GM19463 (cell line): ENCODE measurements at regions not wholly inside any gene's neighbourhood (a gene's known extent, or its start where the extent isn't known, plus 50 kb on each side); places are given as distances from the start of the nearest gene placed in this dataset.
"Not testable (repeated sequence)": the region's sequence is repeated elsewhere in the genome, so short reads cannot be mapped to it uniquely, and the experiment has no call there.

Source experiments
- ATAC-seq: cut with Tn5 transposase; IDR thresholded peaks from one replicate; pipeline ENCODE4 v1.9.1; 2021; ENCODE audit warnings: mild to moderate bottlenecking, moderate library complexity; ENCODE audit not compliant: unreplicated experiment

DNA sequence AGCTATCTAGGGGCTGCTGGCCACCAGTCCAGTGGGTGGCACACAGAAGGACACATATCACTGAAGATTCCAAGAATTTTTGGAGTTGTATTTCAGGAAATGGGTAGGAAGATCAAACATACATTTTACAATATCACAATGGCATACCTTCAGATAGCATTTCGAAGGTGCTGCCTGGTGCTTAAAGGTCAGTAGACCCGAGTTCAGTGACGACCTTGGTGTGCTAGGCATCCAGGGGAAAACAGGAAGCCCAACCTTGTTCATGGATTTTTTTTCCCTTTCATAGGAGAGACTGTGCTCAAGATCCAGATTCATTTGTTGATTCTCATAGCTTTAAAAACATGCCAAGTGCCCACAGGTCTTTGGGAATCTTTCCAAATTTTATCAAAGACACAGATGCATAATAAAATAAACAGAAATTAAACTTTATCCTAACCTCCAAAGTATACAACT is 51.0 kb upstream of the RCBTB2 start:
- no peak for ATAC-seq

DNA sequence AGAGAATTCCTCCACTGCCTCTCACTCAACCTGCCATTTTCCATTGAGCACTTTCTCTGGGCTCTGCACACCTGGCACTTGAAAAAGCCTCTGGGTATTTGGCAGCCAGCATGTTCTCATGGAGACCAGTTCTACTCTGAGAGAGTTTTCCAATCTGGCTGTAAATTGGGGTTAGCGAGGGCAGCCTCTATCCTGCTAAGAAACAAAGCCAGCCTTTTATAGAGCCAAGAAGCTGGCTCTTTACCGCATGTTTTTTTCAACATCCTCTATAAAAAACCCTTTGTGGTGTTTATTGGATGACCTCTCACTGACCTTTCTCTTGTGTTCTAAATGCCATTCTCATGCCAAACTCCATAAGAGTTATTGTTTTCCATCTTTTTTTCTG is 52.6 kb upstream of the RCBTB2 start:
- no peak for ATAC-seq

DNA sequence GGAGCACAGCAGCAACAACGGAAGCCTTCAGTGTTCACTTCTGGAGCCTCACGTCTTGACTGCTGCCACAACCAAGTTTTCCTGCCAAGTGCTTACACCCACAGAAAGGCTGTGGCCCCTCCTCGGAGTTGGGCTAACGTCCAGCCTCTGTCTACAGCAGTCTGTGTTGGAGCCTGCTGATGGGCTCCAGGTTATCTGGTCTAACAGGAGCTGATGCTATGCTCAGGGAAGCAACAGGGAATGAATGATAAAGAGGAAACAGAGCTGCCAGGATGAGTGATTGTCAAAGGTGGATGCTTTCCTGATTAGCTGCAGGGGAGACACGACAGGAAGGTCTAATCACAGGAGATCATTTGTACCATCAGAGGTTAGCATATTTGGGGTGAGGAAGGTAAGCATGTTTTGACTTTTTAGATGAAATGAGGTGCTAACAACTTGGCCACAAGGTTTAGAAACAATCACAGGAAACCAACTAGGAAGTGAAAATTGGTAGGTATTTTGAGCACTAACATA is 53.8 kb upstream of the RCBTB2 start:
- no peak for ATAC-seq

DNA sequence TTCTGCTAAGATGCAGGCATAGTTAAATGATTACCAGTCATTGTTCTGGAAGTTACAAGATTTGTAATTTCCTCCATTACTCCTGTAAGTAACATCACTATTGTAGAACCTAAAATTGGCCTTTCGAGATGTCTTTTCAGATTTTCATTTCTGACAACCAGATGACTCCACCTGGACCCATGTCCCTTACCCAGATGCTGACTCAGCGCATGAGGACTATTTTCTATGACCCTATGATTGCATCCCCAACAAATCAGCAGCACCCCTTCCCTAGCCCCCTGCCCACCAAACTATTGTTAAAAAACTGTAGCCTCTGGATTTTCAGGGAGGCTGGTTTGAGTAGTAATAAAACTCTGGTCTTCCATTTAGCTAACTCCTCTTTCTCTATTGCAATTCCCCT is 55.2 kb upstream of the RCBTB2 start:
- ATAC-seq, result no peak

DNA sequence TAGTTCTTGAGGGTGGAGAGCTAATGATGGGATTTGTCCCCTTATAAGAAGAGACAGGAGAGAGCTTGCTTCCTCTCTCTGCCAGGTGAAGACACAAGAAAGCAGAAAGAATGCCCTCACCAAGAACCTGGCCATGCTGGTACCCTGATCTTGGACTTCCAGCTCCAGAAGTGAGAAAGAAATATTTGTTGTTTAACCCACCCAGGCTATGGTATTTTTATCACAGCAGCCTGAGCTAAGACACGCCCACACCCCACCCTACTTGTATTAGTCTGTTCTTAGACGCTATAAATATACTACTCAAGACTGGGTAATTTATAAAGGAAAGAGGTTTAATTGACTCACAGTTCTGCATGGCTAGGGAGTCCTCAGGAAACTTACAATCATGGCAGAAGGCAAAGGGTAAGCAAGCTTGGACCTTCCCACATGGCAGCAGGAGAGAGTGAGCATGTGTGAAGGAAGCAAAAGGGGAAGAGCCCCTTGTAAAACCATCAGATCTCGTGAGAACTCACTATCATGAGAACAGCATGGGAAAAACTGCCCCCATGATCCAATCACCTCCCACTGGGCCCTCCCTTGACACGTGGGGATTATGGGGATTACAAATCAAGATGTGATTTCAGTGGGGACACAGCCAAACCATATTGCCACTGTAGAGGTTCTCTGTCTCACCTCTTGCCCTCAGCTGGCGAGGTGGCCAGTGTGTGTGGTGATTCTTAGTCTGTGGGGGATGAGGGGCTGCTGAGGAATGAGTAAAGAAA is 57.4 kb upstream of the RCBTB2 start:
- peak; percentile 21 for ATAC-seq

DNA sequence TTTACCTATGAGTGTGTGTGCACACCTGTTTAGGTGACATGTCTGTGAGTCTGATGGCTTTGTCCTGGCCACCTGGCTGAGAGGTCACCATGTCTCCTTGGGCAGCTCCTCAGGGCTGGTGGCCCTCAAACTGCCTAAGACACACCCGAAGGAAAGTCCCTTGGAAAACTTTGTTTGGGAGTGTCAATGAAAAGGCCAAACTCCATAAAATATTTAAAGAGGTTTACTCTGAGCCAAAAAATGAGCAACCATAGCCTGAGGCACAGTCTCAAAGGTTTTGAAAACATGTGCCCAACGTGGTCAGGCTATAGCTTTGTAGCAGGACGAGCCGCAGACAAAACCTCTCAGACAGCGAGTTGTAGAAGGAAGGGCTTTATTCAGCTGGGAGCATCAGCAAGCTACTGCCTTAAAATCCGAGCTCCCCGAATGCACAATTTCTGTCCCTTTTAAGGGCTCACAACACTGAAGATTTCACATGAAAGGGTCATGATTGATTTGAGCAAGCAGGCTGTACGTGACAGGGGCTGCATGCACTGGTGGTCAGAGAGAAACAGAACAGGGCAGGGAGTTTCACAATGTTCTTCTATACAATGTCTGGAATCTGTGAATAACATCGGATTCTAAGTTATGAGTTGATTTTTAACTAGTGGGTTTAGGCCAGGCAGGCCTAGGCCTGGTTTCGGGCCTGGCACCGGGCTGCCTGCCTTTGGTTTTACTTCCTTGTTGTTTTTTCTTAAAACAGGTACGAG is 58.4 kb upstream of the RCBTB2 start:
- ATAC-seq, result not testable (repeated sequence)

DNA sequence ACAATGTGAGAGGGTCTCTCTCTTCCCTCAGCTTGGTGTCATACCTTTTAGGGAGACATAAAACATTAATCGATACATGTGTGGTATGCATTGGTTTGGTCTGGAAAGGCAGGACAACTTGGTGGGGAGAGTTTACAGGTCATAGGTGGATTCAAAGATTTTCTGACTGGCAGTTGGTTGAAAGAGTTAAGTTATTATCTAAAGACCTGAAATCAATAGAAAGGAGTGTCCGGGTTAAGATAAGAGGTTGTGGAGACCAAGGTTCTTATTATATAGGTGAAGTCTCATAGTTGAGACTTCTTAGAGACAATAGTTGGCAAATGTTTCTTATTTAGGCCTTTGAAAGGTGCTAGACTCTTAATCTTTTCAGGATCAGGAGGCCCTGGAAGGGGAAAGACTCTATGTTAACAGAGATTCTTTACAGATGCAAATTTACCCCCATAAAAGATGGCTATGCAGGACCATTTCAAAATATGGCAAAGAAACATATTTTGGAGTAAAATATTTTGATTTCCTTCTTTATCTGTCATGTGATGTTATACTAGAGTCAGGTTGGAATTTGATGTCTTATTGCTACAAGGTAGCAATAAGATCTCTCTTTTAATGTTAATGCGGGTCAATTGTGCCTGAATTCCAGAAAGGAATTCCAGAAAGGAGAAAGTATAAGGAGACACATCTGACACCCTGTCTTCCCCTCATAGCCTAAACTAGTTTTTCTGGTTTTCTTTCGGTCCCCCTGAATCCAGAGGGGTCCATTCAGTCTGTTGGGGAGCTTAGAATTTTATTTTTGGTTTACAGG is 59.2 kb upstream of the RCBTB2 start:
- ATAC-seq, result no peak

DNA sequence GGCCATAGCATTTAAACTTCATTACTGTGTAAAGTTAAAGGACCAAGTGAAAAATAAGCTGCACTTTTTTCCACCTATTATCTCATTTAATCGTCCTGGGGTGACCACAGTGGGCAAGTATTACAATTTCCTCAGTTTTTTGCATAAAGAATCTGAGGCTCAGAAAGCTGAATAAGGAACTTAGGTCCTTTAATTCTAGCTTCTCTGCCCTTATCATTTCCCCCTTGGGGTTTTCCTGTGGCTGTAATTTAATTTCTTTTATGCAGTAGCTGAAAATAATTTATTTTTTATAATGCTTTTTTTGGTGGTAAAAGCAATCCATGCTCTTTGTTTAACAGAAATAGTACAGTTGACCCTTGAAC is 59.8 kb upstream of the RCBTB2 start:
- ATAC-seq, result no peak

DNA sequence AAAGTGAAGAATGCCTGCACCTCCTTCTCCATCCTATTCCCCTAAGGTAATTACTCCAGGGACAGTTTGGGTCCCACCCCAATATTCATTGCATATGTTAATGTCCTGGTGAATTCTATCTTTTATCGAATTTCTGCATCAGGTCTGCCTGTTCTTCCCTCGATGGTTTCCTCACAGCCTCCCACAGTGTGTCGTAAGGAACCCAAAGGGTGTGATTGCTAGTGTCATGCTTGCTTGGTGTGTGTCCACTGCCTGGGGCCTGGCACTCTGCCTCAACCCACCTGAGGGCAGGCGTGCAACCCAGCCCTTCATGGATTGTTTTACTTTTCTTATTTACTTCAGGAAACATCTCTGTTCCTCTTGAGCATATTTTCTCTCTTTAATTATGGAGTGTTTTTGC is 60.2 kb upstream of the CYSLTR2 start:
- ATAC-seq, result no peak

DNA sequence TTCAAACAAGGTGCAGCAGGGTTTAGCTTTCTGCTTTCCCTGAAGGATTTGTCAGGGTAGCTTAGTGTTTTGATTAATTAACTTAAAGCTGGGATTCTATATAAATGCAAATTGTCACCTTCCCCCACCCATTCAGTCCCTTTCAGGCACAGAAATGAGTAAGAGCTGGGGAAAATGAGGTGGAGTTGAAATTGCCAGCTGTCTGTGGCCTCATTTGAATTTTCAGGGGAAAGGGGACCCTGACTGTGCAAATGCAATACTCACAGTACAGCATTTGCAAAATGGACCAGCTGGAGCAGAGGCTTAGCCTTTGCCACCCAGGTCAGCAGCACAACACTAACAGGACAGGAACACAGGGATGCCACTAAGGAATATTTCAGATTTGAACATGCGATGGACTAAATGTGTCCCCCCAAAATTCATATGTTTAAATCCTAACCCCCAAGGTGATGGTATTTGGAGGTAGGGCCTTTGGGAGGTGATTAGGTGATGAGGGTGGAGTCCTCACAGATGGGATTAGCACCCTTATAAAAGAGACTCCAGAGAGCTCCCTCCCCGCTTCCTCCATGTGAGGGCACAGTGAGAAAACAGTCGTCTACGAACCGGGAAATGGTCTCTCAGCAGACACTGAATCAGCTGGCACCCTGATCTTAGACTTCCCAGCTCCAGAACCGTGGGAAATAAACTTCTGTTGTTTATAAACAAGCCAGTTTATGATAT is 59.5 kb upstream of the CYSLTR2 start:
- peak; percentile 51 for ATAC-seq

DNA sequence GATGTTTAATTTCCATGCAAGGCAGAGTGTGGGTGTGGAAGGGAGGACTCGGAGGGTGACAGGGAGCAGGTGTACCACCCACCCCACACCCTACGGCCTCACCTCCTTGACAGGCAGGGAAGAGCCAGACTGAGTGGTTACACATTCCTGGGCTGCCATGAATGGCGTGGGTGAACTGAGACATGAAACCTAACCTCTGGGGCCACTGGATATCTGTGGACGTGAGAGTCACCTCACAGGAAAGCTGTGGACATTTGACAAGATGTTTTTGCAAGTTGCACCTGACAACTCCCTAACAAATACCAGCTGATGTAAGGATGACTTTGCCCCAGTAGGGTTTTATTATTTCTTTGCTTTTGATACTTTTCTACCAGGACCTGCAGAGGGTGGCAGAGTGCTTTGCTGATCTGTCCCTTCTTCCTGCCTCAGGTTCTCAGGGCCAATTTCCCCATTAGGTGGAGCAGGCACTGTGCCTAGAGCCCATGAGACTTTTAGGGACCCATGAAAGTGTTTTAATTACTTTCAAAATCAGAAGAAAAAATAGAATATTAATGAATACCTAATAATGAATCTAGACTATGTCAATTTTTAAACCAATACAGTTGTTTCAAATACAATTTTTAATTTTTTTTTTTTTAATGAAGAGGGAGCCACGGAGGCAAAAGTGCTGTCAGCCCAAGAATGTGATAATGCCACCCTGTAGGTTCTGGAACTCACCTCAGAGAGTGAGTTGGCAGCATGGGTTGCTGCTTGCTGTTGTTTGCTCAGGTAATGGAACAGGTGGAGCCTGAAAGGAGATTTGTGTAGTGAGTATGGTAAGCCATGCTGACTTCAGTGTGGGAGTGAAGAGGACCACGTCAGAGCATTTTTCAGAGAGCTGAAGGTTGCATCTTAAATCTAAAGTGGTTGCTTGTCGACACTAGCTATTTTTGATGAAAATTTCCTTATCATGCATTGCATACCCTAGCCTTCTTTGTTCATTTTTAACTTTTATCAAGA is 58.0 kb upstream of the CYSLTR2 start:
- ATAC-seq, result peak; percentile 46

DNA sequence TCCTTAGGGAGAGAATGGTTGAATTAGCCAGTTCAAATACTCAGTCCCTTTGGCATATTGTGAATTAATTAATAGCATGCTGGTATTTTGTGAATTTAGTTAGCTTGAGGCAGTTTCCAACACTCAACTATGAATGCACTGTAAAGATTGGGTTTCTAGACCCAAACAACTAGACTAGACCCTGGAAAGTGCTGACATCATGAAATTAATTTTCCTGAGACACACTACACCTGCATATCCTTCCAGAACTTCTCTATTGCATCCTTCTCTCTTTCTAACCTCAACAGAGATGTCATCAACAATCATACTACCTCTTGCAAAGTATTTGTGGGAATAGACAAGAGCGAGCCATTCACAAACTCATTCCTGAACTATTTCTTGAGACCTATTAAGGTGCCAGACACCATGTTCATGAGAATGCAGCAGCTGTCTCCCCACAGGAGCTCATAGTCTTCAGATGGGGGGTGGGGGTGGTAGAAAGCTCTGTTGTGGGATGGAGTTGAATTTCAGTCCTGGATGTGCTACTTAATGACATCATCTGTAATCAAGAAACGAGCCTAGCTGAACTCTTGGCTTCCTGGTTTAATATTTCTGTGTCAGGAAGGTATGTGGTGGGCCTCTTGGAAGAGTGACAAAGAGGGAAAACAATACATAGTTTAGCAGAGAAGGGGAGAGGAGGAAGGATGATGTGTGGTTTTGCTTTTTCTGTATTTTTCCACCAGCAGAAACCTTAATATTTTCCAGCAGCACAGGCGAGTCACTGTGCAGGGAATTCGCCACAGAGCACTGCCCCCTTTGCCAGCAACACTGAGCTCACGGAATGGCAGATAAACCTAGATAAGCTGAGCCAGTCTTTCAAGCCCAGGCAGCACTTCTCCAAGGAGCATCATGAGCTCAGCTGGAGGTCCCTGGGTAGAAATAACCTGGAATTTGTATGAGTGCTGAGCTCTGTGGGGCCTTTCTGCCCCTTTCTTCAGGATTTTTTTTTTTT is 53.1 kb upstream of the CYSLTR2 start:
- no peak for ATAC-seq

DNA sequence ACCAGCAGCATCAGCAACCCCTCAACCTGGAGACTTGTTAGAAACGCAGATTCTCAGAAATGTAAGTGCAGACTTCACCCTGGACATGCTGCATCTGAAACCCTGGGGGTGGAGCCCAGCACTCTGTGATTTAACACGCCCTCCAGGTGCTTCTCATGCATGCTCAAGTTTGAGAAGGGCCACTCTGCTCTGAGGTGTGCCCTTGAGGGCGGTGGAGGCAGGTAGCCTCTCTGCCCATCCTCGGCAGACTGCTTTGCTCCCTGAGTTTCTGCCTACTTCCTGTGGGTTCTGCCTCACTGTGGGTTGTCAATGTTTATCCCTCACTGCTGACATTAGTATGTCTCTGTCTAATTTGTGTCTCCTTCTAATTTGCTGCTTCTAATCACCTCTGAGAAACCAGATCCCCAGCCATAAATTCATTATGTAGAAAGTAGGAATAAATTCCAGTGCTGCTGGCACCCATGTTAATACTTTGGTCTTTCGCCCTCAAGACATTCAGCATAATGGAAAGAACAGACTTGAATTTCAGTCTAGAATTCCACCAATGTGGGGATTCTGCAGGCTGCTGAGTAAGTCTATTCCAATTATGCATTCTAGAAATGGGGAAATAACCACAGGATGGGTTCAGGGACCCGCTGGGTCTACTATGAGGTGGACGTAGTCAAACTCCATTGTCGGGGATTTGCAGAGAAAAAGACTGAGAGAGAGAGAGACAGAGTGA is 51.3 kb upstream of the CYSLTR2 start:
- no peak for ATAC-seq

DNA sequence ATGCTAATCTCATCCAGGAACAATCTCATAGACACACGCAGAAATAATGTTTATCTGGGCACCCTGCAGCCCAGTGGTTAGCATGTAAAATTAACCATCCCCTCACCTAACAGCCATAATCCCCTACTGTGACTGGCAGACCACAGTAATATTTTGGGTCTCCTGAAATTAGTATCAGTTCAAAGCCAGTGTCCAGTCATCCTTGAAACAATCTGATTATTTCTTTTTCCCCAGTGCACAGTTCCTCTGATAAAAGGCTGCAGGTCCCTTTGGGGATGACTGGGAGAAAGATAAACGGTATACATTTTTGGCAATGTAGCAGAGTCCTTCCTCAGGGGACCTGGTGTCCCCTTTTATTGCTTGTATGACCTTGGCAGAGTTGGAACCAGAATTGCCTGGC is 50.4 kb upstream of the CYSLTR2 start:
- ATAC-seq, result peak; percentile 60
